ENCODE measurements at regions not wholly inside any gene's neighbourhood (a gene's known extent, or its start where the extent isn't known, plus 50 kb on each side); places are given as distances from the start of the nearest gene placed in this dataset.

- ChIA-PET CTCF (no interaction called here), POLR2A (no interaction called here)
- Mint-ChIP-seq H3K9me3 (ENCODE audit: unreplicated experiment) (no peaks in the 10 kb centered on the region), H3K36me3 (ENCODE audit: insufficient read depth, unreplicated experiment) (no peaks in the 10 kb centered on the region), H3K4me3 (ENCODE audit: unreplicated experiment) (no peak overlapping the region), H3K4me1 (ENCODE audit: insufficient read depth, unreplicated experiment) (no peaks in the 10 kb centered on the region), H3K27me3 (ENCODE audit: insufficient read depth, unreplicated experiment) (peaks cover 50% of the 10 kb centered on the region), H3K27ac (ENCODE audit: low read depth, unreplicated experiment) (no peak overlapping the region)
- intact Hi-C loops (cut with micrococcal nuclease): no loop called here
- no TSS peak for BruUV-seq (replicated peaks)
- peak; percentile 17 for DNase-seq (ENCODE audit: unreplicated experiment)
- TF ChIP-seq CTCF (IDR thresholded peaks at IDR 0.05; ENCODE audit: unreplicated experiment): no peak
Measured at GRCh38 chr18:30754846-30755245, 287.7 kb downstream of the DSC3 start.

GRCh38 chr18:30748541-30748940 lies 294.0 kb downstream of the DSC3 start:
- POLR2A ChIA-PET: no interaction called here
- no peaks in the 10 kb centered on the region for H3K4me1 Mint-ChIP-seq (ENCODE audit: insufficient read depth, unreplicated experiment)
- intact Hi-C loops (cut with micrococcal nuclease): no loop called here
- DNase-seq (ENCODE audit: unreplicated experiment): no peak
- no peak for TF ChIP-seq CTCF (IDR thresholded peaks at IDR 0.05; ENCODE audit: unreplicated experiment)
- no peaks in the 10 kb centered on the region for H3K36me3 Mint-ChIP-seq (ENCODE audit: insufficient read depth, unreplicated experiment)
- BruUV-seq (replicated peaks): no TSS peak
- peaks cover 15% of the 10 kb centered on the region for H3K27me3 Mint-ChIP-seq (ENCODE audit: insufficient read depth, unreplicated experiment)
- CTCF ChIA-PET: no interaction called here
- H3K9me3 Mint-ChIP-seq (ENCODE audit: unreplicated experiment): no peaks in the 10 kb centered on the region
- no peak overlapping the region for H3K4me3 Mint-ChIP-seq (ENCODE audit: unreplicated experiment)
- H3K27ac Mint-ChIP-seq (ENCODE audit: low read depth, unreplicated experiment): no peak overlapping the region

- no TSS peak for BruUV-seq (replicated peaks)
- H3K4me1 Mint-ChIP-seq (ENCODE audit: insufficient read depth, unreplicated experiment): no peaks in the 10 kb centered on the region
Measured at GRCh38 chr18:30746224-30746623, 296.3 kb downstream of the DSC3 start.

GRCh38 chr18:30743033-30743432 lies 299.5 kb downstream of the DSC3 start:
- H3K36me3 Mint-ChIP-seq (ENCODE audit: insufficient read depth, unreplicated experiment): no peaks in the 10 kb centered on the region

More at GRCh38 chr18:30746224-30746623, 296.3 kb downstream of the DSC3 start:
- no peaks in the 10 kb centered on the region for H3K36me3 Mint-ChIP-seq (ENCODE audit: insufficient read depth, unreplicated experiment)
- TF ChIP-seq CTCF (IDR thresholded peaks at IDR 0.05; ENCODE audit: unreplicated experiment): no peak
- CTCF ChIA-PET: no interaction called here
- POLR2A ChIA-PET: no interaction called here
- no peak for DNase-seq (ENCODE audit: unreplicated experiment)
- no peak overlapping the region for H3K27ac Mint-ChIP-seq (ENCODE audit: low read depth, unreplicated experiment)
- no peak overlapping the region for H3K4me3 Mint-ChIP-seq (ENCODE audit: unreplicated experiment)
- H3K9me3 Mint-ChIP-seq (ENCODE audit: unreplicated experiment): no peaks in the 10 kb centered on the region
- intact Hi-C loops (cut with micrococcal nuclease): no loop called here
- H3K27me3 Mint-ChIP-seq (ENCODE audit: insufficient read depth, unreplicated experiment): peaks cover 10% of the 10 kb centered on the region

More at GRCh38 chr18:30743033-30743432, 299.5 kb downstream of the DSC3 start:
- Mint-ChIP-seq H3K27ac (ENCODE audit: low read depth, unreplicated experiment) (no peak overlapping the region), H3K4me1 (ENCODE audit: insufficient read depth, unreplicated experiment) (no peaks in the 10 kb centered on the region), H3K27me3 (ENCODE audit: insufficient read depth, unreplicated experiment) (peaks cover 10% of the 10 kb centered on the region), H3K4me3 (ENCODE audit: unreplicated experiment) (no peak overlapping the region), H3K9me3 (ENCODE audit: unreplicated experiment) (no peaks in the 10 kb centered on the region)
- ChIA-PET CTCF (no interaction called here), POLR2A (no interaction called here)
- no peak for TF ChIP-seq CTCF (IDR thresholded peaks at IDR 0.05; ENCODE audit: unreplicated experiment)
- no TSS peak for BruUV-seq (replicated peaks)
- intact Hi-C loops (cut with micrococcal nuclease): no loop called here
- DNase-seq (ENCODE audit: unreplicated experiment): no peak

Data from MCF 10A (cell line).